Heart left ventricle (tissue), 13 donors: ENCODE measurements at regions not wholly inside any gene's neighbourhood (a gene's known extent, or its start where the extent isn't known, plus 50 kb on each side); places are given as distances from the start of the nearest gene placed in this dataset.

ENCODE experiments used
- POLR2A ChIP-seq, 2 donors: fragments of 450-650 bp; IDR thresholded peaks; one replicate each; pipeline ENCODE4 v1.6.1; 2017; ENCODE audit warnings: antibody characterized with exemption in 2 of 2, mild to moderate bottlenecking in 2 of 2, moderate library complexity in 2 of 2
- TF ChIP-seq, protein P1 (sequence below), 12 donors: fragments of 200-600 bp; sonication (generic) in 4 of 12; IDR thresholded peaks; one replicate each; pipeline versions ENCODE4 v1.5.0 to v1.8.0; 2018 to 2022; ENCODE audit warnings: antibody characterized with exemption in 12 of 12, mild to moderate bottlenecking in 5 of 12
- donor health status: ischemic (EF 13 %, LVEDD 7.1; RV severe dilation, severe dysfunction).
- donor health status: DM: no; HTN: yes; CAD: no.
- donor health status: DM: no; HTN: no; CAD: no.
- donor health status: ischemic (EF 25% LVEDD 6.9; RV normal size, moderate dysfunction).
- donor health status: ischemic (EF 25% LVEDD 5.7; RV mildly dilated, moderate dysfunction).
- donor health status: ischemic (EF 35%, LVEDD 5.7; RV mildly dilated, moderate dysfunction).
- donor health status: nonischemic (EF 11% LVEDD 7.7; RV severe dilation, severe dysfunction).
- donor health status: DM: yes; HTN: yes; CAD: no.
- donor health status: PGD.
- donor health status: ischemic (EF 29% LVEDD 5.4; RV normal size, mild dysfunction).
- donor health status: nonischemic (EF 23%, LVEDD 6.1; RV moderate dilation, normal function).

DNA sequence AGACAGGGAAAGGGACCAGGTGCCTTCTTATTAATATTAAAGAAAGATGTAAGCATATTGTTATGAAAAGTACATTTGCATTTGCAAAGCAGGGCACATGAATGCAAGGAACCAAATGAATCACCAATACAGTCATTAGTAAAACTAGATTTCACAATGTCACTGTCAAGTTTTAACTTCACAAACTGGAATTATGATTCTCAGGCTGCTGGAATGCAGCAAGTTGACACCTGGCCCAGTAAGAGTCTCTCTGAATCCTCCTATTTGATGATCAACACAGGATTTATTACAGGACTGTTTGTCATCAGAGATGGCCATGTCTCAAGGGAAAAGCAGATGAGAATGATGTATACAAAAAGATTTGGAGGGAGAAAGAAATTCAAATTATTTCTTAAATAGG, 72.9 kb upstream of the STK39 start:
- TF ChIP-seq, protein P1, sequence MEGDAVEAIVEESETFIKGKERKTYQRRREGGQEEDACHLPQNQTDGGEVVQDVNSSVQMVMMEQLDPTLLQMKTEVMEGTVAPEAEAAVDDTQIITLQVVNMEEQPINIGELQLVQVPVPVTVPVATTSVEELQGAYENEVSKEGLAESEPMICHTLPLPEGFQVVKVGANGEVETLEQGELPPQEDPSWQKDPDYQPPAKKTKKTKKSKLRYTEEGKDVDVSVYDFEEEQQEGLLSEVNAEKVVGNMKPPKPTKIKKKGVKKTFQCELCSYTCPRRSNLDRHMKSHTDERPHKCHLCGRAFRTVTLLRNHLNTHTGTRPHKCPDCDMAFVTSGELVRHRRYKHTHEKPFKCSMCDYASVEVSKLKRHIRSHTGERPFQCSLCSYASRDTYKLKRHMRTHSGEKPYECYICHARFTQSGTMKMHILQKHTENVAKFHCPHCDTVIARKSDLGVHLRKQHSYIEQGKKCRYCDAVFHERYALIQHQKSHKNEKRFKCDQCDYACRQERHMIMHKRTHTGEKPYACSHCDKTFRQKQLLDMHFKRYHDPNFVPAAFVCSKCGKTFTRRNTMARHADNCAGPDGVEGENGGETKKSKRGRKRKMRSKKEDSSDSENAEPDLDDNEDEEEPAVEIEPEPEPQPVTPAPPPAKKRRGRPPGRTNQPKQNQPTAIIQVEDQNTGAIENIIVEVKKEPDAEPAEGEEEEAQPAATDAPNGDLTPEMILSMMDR (IDR thresholded peaks at IDR 0.05) = no peak
- TF ChIP-seq POLR2A (IDR thresholded peaks at IDR 0.05) = no peak
